ENCODE measurements at regions not wholly inside any gene's neighbourhood (a gene's known extent, or its start where the extent isn't known, plus 50 kb on each side); places are given as distances from the start of the nearest gene placed in this dataset.
"Not testable (repeated sequence)": the region's sequence is repeated elsewhere in the genome, so short reads cannot be mapped to it uniquely, and the experiment has no call there.

DNA sequence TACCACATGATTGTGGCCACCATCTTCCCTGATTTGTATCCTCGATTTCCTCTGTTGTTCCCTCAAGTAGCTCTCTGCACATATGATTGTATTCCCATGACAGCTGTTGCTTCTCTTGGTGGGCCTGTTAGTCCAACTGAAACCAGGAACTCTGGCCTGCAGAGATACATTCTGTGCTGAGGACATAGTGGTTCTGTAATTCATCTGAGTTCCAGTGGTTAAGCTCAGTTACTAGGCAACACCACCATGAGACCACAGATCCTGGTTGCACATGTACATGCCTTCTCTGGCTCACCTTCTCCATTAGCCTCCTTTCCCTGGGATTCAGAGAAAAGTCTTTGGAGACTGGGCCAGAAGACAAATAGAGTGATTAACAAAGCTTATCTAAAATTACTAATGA, 172.1 kb upstream of the SLC7A11 start:
- DNase-seq, result no peak

DNA sequence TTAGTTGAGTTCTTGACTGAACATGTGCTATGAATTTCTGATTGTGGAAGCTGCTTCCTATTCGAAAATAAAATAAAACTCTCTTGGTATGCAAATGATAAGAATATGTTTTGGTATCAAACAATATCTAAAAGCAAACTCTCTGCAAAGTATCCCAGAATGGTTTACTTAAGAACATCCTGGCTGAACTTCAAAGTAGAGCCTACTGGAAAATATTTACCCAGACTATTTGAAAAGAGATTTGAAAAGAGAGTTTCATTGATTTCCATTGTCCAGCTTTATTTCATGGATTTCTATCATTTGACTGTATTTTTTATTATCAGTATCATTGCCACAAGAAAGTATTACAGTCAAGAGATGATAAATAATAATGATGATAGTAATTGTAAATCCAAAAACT, 171.1 kb upstream of the SLC7A11 start:
- no peak for DNase-seq

DNA sequence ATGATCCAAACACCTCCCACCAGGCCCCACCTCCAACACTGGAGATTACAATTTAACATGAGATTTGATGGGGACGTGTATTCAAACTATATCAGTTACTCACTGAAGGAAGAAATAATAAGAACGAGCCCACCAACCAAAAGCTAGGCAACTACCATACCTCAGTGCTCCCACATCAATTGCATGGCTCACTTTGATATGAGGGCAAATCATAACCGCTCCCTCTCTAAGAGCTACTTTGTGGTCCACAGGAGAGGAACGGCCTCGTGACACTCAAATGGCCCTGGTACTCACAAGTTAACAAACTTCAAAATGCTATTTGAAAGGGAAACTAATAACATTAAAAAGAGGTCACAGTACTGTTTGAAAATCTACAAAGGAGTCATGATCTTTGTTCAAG, 170.7 kb upstream of the SLC7A11 start:
- no peak for DNase-seq

DNA sequence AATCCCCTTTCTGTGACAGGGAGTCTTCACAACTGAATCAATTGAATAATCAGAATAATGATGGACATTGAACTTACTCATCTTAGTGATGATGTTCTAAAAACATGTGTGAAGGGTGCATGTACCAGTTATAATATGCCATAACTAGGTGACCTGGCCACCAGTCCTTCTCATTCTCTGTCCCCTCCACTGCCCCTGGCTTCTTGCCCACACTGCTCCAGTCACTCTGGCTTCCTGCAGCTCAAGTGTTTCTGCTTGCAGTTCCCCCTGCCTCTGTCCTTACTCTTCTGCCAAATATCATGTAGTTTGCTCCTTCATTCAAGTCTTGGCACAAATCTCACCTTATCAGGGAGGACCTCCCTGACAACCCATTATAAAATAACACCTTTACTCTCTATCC, 168.1 kb upstream of the SLC7A11 start:
- DNase-seq, result no peak

DNA sequence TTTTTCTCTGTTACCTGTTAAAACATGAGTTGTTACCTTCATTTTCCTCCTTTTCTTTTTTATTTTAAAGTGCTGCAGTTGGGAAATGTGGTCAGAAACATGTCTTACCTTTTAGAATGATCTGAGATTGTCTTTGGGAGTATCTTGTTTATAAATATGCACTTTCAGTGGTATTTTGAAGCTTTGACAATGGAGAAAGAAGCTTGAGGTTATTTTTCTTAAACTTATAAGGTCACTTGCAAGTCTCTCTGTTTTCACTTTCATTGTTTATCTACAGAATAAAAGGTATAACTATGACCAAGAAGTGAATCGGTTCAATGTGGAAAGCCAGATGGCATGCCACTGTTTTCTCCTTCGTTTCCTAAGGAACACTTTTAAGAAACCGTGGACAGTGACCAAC, 167.5 kb upstream of the SLC7A11 start:
- no peak for DNase-seq

DNA sequence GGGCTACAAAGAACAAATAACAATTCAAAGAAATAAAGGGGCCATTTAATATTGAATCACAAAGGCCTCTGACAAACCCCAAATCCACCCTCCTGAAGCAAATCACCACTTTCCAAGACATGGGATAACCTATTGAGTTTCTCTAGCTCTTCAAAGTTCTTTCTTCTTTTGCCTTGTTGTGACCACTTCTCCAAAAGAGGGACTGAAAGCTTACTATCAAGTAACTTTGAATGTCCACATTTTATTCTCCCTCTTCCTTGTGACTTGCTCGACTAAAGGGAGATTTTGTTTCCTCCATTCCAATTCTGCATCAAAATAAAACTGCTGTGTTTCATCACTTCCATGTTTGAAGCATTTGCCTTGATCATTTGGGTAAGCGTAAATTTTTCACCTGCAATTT, 166.6 kb upstream of the SLC7A11 start:
- no peak for DNase-seq

DNA sequence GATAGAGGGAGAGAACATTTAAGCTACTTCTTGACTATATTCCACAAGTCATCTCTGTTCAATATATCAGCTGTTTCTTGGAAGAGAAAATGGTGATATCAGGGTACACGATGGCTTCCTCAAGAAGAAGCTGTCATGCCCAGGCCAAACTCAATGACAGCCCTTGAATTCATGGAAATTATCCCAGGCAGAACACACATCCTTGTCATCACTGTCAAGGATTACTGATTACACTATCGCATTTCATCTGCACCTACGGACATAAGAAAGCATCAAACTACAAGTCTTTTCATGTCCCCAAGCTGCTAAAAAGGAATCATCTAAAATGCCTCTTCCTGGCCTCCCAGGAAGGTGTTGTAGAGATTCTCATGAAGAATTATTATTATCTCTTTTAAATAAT, 165.2 kb upstream of the SLC7A11 start:
- DNase-seq, result no peak

DNA sequence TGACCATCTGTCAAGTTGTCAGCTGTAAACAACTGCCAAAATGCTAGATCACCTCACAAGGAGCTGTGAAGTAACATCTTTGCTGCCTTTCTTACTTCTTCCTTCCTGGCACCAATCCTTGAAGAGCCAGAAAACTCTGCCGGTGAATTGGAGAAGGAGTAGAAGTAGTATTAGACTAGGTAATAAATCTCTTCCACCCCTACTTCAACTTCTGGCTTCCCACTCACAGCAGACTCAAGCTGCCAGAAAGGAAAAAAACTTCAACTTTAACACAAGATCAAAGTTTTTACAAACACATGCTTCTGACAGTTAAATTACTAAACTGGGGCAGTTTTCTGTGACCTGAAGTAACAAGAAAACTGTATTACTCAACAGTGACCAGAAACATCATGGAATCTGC, 164.7 kb upstream of the SLC7A11 start:
- DNase-seq, result no peak

DNA sequence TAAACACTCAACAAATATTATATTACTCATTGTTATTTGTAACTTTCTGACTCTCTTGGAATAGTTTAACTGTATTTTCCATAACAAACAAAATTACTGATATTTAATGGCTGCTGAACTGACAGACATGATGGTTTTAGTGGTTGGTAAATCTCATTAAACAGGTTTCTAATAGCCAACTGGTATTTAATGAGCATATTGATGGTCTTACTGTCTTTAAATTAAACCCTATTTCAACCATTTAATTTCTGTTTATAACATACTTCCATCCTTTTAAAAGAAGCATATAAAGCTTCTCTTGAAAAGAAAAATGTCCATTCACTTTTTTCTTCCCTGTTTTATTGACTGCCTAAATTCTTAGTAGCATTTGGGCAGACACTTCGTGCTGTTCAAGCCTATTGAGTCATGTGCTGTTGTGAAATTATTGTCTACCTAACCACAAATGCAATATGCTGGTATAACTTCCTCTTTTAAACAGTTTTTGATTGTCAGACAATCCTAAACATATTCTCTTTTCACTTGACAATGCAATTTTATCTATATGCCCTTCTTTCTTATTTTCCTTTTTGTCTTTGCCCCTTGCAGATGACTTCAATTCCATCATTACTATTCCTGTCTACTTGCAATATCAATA, 163.9 kb upstream of the SLC7A11 start:
- no peak for DNase-seq

DNA sequence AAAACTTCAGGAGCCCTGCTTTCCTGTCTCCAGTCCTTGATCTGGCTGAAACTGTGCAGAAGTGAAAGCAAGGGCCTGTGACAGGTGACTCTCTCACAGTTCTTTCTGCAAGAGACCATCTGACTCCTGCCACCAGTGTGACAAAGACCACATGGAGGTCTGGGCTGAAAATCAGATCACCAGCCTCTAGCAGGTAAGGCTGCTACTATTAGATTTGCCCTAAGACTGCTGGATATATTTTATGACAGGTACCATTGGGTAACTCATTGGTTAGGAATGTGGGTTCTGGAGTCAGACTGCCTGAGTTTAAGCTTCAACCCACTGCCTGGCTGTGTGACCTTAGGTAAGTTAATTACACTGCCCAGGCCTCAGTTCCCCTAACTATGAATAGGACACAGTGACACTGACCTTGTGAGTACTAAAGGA, 163.3 kb upstream of the SLC7A11 start:
- no peak for DNase-seq

DNA sequence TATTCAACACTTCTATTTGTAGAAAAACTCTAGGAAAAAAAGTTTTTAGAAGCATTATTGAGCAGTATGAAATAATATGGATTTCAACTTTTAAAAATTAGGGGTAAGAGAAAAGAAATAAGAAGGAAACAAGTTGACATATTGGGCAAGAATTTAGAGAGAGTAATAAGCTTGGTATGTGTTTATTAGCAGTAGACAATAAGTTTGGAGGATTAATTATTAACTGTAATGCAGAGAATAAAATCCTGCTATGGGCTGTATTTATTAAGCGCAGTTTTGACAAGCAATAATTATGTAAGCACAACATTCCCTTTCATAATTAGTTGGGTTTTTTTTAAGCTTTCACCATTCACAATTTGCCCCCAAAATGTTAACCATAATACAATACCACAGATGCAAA, 162.7 kb upstream of the SLC7A11 start:
- no peak for DNase-seq

DNA sequence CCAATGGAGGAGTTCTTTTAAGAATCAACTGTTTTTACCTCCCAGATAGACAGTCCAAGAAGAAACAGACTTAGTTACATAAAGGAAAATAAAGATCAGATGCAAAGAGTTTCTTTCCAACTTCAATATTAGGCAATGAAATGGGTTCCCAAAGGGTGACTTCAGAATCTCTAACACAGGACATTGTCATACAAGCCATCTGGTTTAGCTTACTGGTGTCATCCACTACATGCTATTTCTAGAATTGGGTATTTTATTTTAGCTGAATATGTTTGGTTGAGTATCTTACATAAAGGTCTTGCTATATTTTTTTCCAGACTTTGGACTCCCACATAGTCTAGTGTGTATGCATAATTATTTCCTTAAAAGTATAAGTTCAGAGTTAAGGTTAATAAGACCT, 162.1 kb upstream of the SLC7A11 start:
- no peak for DNase-seq

DNA sequence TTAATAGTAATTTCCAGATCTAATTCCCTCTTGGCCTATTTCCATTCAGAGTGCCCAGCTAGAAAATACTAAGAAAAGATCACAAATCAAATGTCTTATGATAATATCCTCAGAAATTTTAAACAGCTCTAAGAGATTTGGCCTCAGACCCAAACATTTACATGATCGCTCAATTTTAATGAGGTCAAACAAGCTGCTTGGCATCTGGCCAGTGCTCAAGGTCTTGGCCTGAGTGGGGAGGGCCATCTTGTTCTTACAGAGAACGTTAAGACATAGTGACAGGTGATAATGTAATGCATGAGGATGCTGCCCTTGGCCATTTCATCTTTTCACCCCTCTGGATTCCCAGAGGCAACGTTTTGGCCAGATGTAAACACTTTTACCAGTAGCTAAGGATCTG, 159.2 kb upstream of the SLC7A11 start:
- DNase-seq, result no peak

DNA sequence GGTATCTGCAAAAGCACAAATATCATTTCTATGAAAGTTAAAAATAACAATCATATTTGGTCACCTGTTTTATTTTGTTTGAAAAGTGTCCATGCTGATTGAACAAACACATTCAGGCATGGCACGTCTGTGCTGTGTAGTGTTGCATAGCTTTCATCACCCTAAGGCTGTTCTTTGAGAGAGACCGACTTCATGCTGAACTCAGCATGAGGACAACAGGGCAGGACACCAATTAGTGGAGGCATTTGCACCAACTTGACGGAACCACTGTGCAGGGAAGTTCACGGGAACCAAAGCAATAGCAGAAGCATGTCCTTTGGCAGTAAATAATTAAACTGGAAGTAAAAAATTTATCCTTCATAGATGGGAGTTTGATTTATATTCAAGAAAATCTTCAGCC, 158.4 kb upstream of the SLC7A11 start:
- no peak for DNase-seq

DNA sequence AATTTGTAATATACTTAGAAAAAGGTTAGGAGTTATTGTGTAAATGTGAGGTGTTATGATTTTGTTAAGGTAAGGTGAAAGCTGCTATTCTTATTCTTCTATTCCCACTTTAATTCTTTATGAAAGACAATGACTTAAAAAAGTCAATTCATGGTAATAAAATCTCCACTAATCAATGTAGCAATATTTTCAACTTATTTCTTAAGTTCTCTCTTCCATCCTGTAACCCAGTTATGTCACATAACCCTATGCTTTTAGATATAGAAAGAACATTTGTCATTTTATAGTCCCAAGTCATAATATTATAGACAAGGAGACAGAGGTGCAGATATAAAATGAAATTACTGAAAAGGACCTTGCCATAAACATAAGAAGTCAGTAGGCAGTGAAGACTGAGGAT, 157.9 kb upstream of the SLC7A11 start:
- DNase-seq, result no peak

DNA sequence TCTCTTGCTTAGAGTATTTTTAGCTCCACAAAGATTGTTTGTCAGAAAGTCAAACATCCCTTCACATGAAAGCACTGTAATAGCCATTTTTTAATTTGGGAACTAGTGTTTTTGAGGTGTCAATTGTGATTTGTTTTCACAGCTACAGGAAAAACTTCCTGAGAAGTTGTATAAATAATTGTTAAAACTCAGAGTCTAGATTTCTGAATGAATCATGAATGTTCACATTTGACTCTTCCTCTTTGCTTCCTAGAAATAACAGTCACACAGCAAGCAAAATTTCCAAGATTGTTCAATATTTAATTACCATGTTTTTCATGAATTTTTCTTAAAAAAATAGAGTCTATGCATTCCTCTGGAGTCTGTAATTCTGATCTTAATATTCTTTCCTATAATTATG, 156.9 kb upstream of the SLC7A11 start:
- DNase-seq, result no peak

DNA sequence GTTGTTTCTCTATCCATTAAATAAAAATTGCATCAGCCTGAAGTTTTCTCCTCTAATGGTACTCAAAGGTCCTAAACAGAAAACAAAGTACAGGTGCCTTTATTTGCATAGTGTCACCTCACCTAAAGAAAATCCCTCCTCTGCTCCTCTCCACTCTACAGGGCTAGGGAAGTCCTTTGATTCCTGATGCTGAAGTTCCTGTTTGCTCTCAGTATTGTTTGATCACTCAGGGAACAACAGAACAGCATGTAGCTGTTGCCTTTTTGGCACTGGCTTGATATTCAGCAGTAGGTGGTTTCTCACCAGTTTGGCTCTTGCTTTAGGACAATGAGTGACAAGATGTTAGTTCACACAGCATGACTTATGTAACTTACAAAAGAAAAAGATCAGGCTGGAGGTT, 156.2 kb upstream of the SLC7A11 start:
- no peak for DNase-seq

DNA sequence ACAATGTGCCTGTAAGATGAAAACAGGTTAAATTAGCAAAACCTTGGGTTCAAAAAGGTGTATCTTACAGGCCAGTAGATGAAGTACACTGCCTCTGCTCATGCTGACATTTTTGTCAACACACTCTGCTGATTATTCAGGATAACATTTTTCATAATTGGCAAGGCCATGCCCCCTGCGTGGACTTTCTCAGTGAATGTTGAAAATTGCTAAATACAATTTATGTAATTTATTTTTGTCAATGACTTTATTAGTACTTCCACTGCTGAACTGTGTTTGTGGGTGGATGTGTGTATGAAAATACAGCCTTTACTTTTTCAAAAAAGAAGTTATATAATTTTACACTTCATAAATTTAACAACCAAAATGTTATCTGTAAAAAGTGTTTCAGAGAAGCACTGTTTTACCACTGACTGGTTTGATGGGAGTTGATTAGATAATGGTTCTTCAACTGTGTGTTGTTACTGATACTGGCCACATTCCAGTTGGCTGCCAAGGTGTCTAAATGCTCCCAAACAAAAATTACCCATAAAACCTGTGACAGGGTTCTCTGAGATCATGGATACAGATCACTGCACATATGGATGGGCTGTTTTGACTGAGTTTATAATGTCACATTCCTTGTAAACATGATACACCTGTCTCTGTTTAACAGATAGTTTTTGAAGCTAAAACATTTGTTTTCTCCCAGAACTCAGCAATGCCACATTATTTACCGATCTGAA, 151.9 kb upstream of the SLC7A11 start:
- no peak for DNase-seq

DNA sequence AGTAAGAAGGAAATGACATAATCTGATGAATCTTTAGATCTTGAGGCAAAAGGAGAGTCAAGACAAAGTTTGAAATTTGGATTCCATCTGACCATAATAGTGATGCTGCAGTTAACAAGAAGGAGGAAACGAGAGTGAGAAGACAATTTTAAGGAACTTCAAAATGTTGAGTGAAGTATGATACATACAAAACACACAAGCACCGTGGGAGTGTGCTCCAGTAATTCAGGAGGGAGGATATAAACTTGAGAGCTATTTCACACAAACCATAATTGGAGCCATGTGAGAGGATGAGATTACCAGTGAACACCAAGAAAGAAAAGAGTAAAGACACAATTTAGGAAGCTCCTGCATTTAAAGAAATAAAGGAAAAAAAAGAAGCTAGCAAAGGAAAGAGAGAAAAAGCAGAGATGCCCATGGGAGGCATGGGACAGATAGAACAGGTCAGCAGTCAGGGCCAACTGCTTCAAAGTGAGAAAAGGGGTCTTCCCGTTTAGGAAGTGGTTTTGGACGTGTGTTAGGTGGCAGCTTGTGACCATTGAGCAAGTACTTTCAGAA, 150.7 kb upstream of the SLC7A11 start:
- DNase-seq, result no peak

DNA sequence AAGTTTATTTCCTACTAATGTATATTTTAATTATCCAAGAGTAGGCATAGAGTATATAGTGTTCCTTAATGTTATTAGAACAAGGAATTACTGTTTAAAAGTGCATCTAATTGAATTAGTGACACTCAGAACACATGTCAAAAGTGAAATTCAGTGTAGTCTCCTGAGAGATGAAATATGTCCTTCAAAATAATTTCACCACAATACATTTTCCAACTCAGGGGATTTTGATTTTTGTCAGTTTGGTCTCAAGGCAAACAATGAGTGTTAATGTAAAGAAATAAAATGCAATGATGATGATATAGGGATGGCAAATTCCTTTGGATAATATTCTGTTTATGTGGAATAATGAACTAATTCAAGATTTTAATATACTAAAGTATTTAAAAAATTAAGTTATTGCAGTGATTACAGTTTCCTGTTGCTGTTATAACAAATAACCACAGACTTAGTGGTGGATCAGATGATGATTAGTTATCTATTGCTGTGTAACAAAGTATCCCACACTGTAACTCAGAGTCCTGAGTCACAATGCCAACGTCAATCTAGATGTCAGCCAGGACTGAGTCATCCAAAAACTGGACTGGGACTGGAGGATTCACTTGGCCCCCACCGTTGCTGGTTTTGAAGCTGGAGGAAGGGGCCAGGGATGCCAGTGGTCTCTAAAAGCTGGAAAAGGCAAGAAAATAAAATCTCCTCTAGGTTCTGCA, 148.0 kb upstream of the SLC7A11 start:
- DNase-seq, result no peak

DNA sequence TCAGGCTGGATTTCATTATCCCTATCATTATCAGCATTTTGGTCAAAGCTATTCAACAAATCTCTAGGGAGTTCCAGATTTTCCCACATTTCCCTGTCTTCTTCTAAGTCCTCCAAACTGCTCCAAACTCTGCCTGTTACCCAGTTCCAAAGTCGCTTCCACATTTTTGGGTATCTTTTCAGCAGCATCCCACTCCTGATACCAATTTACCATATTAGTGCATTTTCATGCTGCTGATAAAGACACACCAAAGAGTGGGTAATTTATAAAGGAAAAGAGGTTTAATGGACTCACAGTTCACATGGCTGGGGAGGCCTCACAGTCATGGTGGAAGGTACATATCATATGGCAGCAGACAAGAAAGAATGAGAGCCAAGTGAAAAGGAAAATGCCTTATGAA, 132.8 kb upstream of the SLC7A11 start:
- no peak for DNase-seq

DNA sequence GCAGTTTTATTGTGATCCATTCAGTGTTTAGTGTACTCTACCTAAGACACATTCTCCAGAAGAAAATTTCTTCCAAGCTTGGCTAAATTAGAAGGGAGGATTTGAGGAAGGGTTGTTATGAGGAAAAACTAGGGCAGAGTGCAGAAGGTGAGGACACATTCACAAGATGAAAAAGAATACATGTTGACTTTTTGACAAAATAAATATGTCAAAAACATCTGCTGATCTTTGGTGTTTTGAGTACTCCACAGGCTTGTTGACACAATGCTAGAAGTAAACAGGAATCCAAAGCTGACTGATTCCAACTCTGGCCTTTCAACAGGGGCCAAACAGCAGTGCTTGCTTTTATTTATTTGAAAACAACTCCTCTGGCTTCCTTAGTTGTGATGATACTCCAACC, 125.8 kb upstream of the SLC7A11 start:
- no peak for DNase-seq

DNA sequence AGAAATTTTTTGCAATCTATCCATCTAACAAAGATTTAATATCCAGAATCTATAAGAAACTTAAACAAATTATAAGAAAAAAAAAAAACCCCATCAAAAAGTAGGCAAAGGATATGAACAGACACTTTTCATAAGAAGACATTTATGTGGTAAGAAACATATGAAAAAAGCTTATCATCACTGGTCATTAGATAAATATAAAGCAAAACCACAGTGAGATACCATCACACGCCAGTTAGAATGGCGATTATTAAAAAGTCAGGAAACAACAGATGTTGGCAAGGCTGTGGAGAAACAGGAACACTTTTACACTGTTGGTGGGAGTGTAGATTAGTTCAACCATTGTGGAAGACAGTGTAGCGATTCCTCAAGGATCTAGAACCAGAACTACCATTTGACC, 110.3 kb upstream of the SLC7A11 start:
- not testable (repeated sequence) for DNase-seq

DNA sequence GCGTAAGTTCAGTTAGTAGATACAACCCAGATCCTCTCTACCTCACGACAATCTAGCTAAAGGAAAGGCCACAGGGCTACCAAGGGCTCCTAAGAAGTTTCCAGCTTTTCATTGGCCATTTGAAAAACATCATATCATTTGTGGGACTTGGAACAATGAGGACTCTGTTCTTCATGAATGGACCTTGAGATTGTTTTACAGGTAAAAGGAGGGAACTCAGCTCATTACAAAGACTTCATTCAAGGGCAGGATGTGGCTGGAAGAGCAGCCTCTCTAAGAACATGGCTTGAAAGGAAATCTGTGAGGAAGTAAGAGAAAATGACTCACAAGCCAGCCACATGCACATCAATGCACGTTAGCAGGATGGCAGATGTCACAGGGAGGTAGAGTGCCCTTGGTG, 105.9 kb upstream of the SLC7A11 start:
- DNase-seq, result no peak

Measured in effector CD8-positive, alpha-beta T cell (primary cell).